GM12874 (cell line): ENCODE measurements at regions not wholly inside any gene's neighbourhood (a gene's known extent, or its start where the extent isn't known, plus 50 kb on each side); places are given as distances from the start of the nearest gene placed in this dataset.

Experiments
- TF ChIP-seq, protein P1 (sequence below): IDR thresholded peaks from 2 replicates; pipeline ENCODE4 v1.5.1; 2011; ENCODE audit warnings: low read depth, mild to moderate bottlenecking, control low read depth, low read length, moderate library complexity; ENCODE audit not compliant: insufficient read depth

DNA sequence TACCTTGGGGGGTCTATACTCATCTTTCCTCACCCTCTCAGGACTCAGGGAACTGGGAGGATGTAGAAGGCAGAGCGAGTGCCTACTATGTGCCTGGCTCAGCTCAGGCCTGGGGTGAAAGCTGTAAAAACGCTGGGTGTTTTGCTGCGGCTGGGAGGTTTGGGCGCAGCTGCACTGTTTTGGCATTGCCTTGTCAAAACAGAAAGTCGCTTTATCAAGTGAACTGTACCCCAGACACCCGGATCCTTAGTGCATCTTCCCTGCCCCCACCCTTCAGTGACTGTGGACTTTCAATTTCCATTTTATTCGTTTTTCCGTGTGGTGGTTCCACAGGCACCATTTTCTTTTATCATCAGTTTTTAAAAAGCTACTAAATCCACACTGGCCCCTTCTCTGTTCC is 86.7 kb upstream of the ZNF716 start:
- TF ChIP-seq, protein P1, sequence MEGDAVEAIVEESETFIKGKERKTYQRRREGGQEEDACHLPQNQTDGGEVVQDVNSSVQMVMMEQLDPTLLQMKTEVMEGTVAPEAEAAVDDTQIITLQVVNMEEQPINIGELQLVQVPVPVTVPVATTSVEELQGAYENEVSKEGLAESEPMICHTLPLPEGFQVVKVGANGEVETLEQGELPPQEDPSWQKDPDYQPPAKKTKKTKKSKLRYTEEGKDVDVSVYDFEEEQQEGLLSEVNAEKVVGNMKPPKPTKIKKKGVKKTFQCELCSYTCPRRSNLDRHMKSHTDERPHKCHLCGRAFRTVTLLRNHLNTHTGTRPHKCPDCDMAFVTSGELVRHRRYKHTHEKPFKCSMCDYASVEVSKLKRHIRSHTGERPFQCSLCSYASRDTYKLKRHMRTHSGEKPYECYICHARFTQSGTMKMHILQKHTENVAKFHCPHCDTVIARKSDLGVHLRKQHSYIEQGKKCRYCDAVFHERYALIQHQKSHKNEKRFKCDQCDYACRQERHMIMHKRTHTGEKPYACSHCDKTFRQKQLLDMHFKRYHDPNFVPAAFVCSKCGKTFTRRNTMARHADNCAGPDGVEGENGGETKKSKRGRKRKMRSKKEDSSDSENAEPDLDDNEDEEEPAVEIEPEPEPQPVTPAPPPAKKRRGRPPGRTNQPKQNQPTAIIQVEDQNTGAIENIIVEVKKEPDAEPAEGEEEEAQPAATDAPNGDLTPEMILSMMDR, result no peak

DNA sequence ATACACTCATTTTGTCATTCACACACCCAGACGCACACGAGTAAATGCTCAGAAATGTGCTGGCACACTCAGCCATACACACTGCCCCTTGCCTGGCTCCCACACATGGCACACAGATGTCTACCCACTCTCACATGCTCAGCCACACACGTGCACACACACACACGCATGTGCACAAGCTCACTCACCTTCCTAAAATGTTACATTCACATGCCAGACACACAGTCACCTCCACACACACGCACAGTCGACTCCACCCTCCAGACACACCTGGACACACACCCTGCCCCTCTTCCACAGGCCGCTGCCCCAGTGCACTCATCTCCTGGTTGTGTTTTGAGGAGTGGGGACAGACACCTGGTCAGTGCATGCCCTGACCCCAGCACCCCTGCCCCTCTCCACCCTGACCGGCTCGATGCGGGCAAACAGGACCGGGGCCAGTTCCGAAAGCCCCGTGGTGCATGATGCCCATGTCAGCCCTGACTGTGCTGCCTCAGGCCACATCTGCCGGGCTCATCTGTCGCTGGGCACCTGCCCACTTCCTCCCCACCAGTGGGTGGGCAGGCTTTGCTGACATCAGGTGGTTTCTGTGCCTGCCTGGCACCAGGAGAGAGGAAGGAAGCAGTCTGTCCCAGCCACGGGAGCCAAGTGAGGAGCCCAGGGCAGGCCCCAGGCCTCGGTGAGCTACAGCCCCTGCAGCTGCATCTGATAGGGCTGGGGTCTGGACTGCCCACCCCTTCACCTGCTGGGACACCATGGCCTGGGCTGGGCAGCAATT is 84.9 kb upstream of the ZNF716 start:
- TF ChIP-seq, protein P1, result no peak

DNA sequence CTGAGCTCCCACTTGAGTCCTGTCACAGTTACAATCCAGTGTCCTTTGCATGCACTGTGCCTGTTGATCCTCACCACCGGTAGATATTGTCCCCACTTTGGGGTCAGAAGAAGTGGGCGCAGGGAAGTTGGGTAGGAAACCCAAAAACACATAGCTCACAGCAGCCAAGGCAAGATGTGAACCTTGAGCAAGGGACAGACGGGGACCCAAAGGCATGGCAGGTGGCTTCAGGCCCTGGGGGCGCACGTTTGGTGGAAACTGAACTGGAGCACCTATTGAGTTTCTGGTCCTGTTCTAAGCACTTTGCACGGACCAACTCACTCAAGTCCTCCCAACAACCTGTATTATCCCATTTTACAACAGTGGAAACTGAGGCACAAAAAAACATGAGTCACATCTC is 82.8 kb upstream of the ZNF716 start:
- TF ChIP-seq, protein P1, result no peak

DNA sequence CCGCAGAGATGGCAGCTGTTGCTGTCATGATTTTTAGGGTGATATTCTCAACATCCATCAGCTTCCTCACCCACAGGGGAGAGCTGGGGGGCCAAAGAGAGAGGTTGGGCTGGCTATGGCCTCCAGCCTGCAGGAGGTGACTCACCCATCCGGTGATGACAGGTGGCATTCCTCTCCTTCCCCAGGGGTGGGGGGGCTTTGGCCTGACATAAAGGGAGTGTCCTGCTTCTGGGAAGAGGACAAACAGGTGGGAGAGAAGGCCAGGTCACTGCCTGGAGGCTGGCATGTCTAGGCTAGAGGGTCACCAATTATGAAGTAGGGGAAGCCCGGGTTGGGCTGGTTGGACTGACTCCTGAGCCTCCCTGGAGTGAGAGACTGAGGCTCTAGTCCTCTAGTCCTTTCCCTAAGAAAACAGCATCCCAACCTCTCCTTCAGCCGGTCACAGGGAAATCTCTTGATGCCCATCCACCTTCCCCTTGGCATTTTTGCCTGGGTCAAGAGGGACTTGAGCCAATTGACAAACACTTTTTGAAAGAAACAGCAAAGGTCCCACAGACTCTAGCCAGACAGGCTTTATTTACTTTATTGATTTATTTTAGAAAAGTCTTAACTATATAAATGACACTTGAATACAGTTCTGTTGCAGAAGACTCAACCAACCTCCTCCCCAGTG is 79.8 kb upstream of the ZNF716 start:
- TF ChIP-seq, protein P1, result no peak

DNA sequence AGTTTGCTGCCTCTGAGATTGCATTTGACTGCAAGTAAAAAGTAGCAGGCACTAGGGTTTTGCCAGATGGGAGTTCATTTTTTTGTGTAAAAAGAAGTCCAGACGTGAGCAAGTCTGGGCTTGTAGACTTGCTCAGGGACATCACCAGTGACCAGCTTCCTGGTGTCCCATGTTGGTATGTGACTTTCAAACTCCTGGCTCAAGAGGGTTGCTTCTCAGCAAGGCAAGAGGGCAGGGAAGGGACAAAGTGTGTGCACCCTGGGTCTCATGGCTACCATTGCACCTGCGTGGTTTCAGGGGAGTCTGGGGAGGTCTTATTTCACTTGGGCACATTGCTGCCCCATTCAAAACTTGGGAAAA is 79.3 kb upstream of the ZNF716 start:
- TF ChIP-seq, protein P1, result no peak

DNA sequence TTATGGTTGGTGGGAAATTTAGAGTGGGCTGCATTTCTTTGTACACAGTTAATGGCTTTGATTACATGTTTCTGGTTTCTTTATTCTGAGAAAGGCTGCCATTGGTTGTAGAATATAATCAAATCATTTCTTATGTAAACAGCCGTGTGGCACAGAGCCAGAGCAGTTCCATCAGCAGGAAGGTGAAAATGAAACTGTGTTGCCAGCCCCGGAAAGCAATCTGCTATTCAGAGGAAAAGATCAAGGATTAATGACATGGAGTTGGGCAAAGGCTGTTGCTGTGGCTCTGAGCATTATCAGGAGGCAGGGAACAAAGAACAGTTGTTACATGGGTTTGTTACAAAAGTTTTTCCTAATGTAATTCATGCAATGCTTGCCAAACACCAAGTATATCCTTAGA is 74.2 kb upstream of the ZNF716 start:
- TF ChIP-seq, protein P1, result no peak

DNA sequence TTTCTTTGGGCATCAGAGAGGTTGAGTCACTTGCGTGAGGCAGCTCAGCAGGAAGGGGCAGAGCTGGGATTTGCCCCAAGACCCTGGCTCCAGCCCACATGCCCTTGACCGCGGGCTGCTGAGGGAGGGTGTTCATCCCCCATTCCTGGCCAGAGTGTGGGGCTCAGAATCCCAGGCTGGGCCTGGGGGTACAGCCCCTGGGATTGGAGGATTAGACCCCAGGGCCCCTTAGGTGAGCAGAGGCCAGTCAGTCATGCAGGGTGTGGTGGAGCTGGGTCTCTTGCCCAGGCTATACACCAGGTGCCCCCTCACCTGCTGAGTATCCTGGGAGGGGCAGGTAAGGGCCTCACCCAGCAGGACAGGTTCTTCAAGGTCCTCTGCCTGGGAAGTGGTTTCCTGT is 68.4 kb upstream of the ZNF716 start:
- TF ChIP-seq, protein P1, result no peak
